Neuronal stem cell (in vitro differentiated cells): ENCODE measurements at regions not wholly inside any gene's neighbourhood (a gene's known extent, or its start where the extent isn't known, plus 50 kb on each side); places are given as distances from the start of the nearest gene placed in this dataset.

Experiments
- DNase-seq: peaks from one replicate; pipeline ENCODE4 v3.0.0-alpha.2; 2013; ENCODE audit warnings: low spot score
- H2AFZ ChIP-seq: one replicate; pipeline ENCODE4 v1.6.1; 2013; ENCODE audit warnings: mild to moderate bottlenecking, low read length, inconsistent platforms
- H2AK5ac ChIP-seq: 2 replicates; pipeline ENCODE4 v1.6.1; 2013; ENCODE audit warnings: low read depth, mild to moderate bottlenecking, inconsistent platforms, low read length, moderate library complexity, mixed read lengths
- H2BK120ac ChIP-seq: 2 replicates; pipeline ENCODE4 v1.6.1; 2013; ENCODE audit warnings: low read depth, mild to moderate bottlenecking, inconsistent platforms, low read length, moderate library complexity, mixed read lengths
- H2BK12ac ChIP-seq: one replicate; pipeline ENCODE4 v1.6.1; 2013; ENCODE audit warnings: low read length, inconsistent platforms
- H2BK15ac ChIP-seq: 2 replicates; pipeline ENCODE4 v1.6.1; 2013; ENCODE audit warnings: mild to moderate bottlenecking, low read length, inconsistent platforms, mixed read lengths
- H2BK5ac ChIP-seq: one replicate; pipeline ENCODE4 v1.6.1; 2013; ENCODE audit warnings: inconsistent platforms, mild to moderate bottlenecking, low read length, moderate library complexity
- H3K14ac ChIP-seq: one replicate; pipeline ENCODE4 v1.6.1; 2013; ENCODE audit warnings: low read length, inconsistent platforms
- H3K18ac ChIP-seq: 2 replicates; pipeline ENCODE4 v1.6.1; 2013; ENCODE audit warnings: low read length, inconsistent platforms
- H3K23ac ChIP-seq: 2 replicates; pipeline ENCODE4 v1.6.1; 2013; ENCODE audit warnings: low read depth, mild to moderate bottlenecking, mixed read lengths, low read length, inconsistent platforms; ENCODE audit not compliant: poor library complexity
- H3K27ac ChIP-seq: replicated peaks from 3 replicates; pipeline ENCODE4 v1.5.1; 2013; ENCODE audit warnings: low read length, inconsistent platforms
- H3K27me3 ChIP-seq, 3 experiments: 2 replicates each; pipeline ENCODE4 v1.6.1; 2013; ENCODE audit warnings: low read length in 3 of 3, mild to moderate bottlenecking in 2 of 3, inconsistent platforms in 1 of 3, low read depth in 1 of 3, mixed read lengths in 1 of 3, moderate library complexity in 1 of 3; ENCODE audit not compliant: control insufficient read depth in 3 of 3, insufficient read depth in 3 of 3
- H3K36me3 ChIP-seq, 2 donors: replicated peaks in 1 of 2; 2 replicates each; pipeline ENCODE4 v1.6.1; 2013; ENCODE audit warnings: low read length in 2 of 2; ENCODE audit not compliant: control insufficient read depth in 2 of 2, insufficient read depth in 2 of 2
- H3K4ac ChIP-seq: 2 replicates; pipeline ENCODE4 v1.6.1; 2013; ENCODE audit warnings: inconsistent platforms, mild to moderate bottlenecking, low read length, moderate library complexity
- H3K4me1 ChIP-seq, 2 donors: 1 replicate in 1 of 2; 2 replicates in 1 of 2; pipeline ENCODE4 v1.6.1; 2013; ENCODE audit warnings: low read length in 2 of 2, low read depth in 1 of 2; ENCODE audit not compliant: control insufficient read depth in 2 of 2, insufficient read depth in 1 of 2
- H3K4me2 ChIP-seq: one replicate; pipeline ENCODE4 v1.6.1; 2013; ENCODE audit warnings: mild to moderate bottlenecking, low read length, inconsistent platforms; ENCODE audit not compliant: insufficient read depth, poor library complexity, severe bottlenecking
- H3K4me3 ChIP-seq, 2 donors: 2 replicates each; pipeline ENCODE4 v1.5.1; 2013; ENCODE audit warnings: low read length in 2 of 2, mild to moderate bottlenecking in 2 of 2, inconsistent platforms in 1 of 2, moderate library complexity in 1 of 2
- H3K79me1 ChIP-seq: one replicate; pipeline ENCODE4 v1.6.1; 2013; ENCODE audit warnings: low read depth, mild to moderate bottlenecking, inconsistent platforms, low read length, moderate library complexity
- H3K9ac ChIP-seq: one replicate; pipeline ENCODE4 v1.6.1; 2013; ENCODE audit warnings: mild to moderate bottlenecking, low read depth, low read length, inconsistent platforms; ENCODE audit not compliant: poor library complexity
- H3K9me3 ChIP-seq, 2 donors: replicated peaks in 1 of 2; 2 replicates each; pipeline versions ENCODE3 to v1.6.1; 2013; ENCODE audit warnings: low read length in 2 of 2, mild to moderate bottlenecking in 2 of 2, inconsistent platforms in 1 of 2, low read depth in 1 of 2, mixed read lengths in 1 of 2, moderate library complexity in 1 of 2; ENCODE audit not compliant: control insufficient read depth in 2 of 2, insufficient read depth in 1 of 2
- H4K8ac ChIP-seq: one replicate; pipeline ENCODE4 v1.6.1; 2013; ENCODE audit warnings: low read depth, mild to moderate bottlenecking, inconsistent platforms, low read length, moderate library complexity
- H4K91ac ChIP-seq: one replicate; pipeline ENCODE4 v1.6.1; 2013; ENCODE audit warnings: low read length, low read depth, mild to moderate bottlenecking, inconsistent platforms; ENCODE audit not compliant: poor library complexity
- WGBS, 2 donors: extraction: QIAGEN DNeasy Blood & Tissue Kit; methylation state at CpG; one replicate each; pipeline ENCODE4 v1.1.7; 2013; ENCODE audit warnings: missing lambda C conversion rate in 2 of 2, mixed read lengths in 1 of 2; ENCODE audit not compliant: insufficient read length in 2 of 2, insufficient replicate concordance in 1 of 2; ENCODE audit errors: extremely low coverage in 2 of 2; 5-methylcytosine and 5-hydroxymethylcytosine counted together

DNA sequence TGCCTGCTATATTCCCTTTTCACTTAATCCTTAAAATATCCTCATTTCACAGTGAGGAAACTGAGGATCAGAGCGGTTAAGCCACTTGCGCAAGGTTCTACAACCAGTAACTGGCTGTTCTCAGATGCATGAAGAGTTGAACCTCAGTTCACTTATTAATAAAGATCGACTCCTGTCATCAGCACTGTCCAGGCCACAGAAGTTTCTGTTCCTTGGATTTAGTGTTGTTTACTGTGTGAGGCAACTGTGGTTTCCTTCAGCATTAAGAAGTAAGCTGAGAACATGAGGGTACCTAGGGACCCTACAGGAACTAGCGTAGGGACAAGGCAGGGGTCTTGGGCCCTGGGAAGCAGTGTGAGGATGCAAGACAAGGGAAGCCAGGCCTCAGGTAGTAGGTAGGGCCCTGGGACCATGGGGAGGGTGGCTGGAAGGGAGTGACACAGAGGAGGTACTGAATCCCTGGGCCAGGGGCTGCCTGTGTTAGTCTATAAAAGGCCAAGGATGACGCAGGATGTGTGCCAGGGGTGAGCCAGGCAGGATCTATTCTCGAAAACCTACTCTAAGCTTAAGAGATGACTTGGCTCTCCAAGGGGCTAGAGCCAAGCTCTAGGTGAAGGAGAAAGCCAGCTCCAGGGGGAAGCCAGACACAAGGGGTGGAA, 181.2 kb upstream of the CSF3R start:
- Histone ChIP-seq H2BK12ac (no peak overlapping the region), H3K27me3 (peaks cover 0 to 14% (median 0%) of the 10 kb centered on the region in 3 experiments), H2AFZ (no peak overlapping the region), H3K36me3 (no peaks in the 10 kb centered on the region), H3K14ac (no peak overlapping the region), H3K9me3 (no peaks in the 10 kb centered on the region), H3K4me2 (no peak overlapping the region), H3K9ac (no peak overlapping the region), H2BK15ac (peak overlapping the region; percentile 22), H3K4ac (no peak overlapping the region), H3K27ac (no peak overlapping the region), H3K4me1 (peaks cover 0 to 9% of the 10 kb centered on the region in 2 donors), H2BK120ac (no peak overlapping the region), H4K91ac (no peak overlapping the region), H2BK5ac (no peak overlapping the region), H3K4me3 (no peak overlapping the region), H2AK5ac (no peak overlapping the region), H4K8ac (no peak overlapping the region), H3K18ac (peak overlapping the region; percentile 15), H3K23ac (no peak overlapping the region), H3K79me1 (no peaks in the 10 kb centered on the region)
- DNase-seq, result no peak
- no CpG with 5 or more reads among the region's 6 CpGs for WGBS, 2 donors

DNA sequence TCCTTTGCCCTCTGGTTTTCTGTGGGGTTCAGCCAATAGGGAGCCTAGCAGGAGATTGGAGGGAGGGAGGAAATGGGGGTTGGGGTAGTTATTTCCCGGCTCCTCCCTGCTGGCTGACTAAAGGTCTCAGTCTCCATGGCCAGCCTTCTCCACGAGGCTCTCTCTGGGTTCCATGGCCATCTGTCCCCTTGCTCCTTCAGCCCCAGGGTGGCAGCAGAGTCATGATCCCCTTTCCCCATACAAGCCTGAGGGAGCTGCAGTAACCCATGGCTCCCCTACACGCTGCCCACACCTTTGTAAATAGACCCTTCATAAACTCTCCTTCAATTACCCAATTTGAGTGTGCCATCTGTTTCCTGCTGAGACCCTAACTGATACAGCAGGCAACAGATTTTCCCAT, 176.1 kb upstream of the CSF3R start:
- no peak for DNase-seq
- Histone ChIP-seq H3K27ac (no peak overlapping the region), H3K18ac (peak overlapping the region; percentile 29), H3K4me3 (no peak overlapping the region), H2BK5ac (peak overlapping the region; percentile 55), H3K4me1 (peaks cover 0 to 2% of the 10 kb centered on the region in 2 donors), H4K91ac (no peak overlapping the region), H3K9me3 (no peaks in the 10 kb centered on the region), H2BK12ac (peak overlapping the region; percentile 65), H2BK120ac (no peak overlapping the region), H4K8ac (no peak overlapping the region), H3K27me3 (peaks cover 0 to 6% (median 0%) of the 10 kb centered on the region in 3 experiments), H3K14ac (no peak overlapping the region), H3K36me3 (no peaks in the 10 kb centered on the region), H3K23ac (no peak overlapping the region), H3K79me1 (no peaks in the 10 kb centered on the region), H2BK15ac (peak overlapping the region; percentile 68), H2AFZ (no peak overlapping the region), H3K4ac (no peak overlapping the region), H3K9ac (no peak overlapping the region), H2AK5ac (peak overlapping the region; percentile 5), H3K4me2 (no peak overlapping the region)
- no CpG with 5 or more reads among the region's 3 CpGs for WGBS, 2 donors

DNA sequence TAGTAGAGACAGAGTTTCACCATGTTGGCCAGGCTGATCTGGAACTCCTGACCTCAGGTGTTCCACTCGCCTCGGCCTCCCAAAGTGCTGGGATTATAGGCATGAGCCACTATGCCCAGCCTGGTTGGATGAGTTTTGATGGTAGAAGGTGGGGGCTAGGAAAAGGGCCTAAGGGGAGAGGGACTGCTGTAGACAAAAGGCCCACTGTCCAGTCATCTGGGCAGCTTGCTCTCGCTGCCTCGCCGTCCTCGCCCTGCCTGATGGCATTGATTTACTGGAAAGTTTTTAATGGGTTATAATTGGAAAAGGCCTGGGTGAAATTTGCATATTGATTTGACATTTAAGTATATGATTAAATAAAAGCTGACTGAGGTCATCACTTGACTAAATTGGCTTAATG, 175.1 kb upstream of the CSF3R start:
- H3K9ac ChIP-seq, result no peak overlapping the region
- H3K79me1 ChIP-seq, result no peaks in the 10 kb centered on the region
- no peaks in the 10 kb centered on the region for H3K9me3 ChIP-seq
- no peak overlapping the region for H3K4ac ChIP-seq
- no peak overlapping the region for H2BK12ac ChIP-seq
- no peak overlapping the region for H3K23ac ChIP-seq
- no peak for DNase-seq
- H2AK5ac ChIP-seq, result no peak overlapping the region
- H3K27ac ChIP-seq, result no peak overlapping the region
- peaks cover 0 to 2% of the 10 kb centered on the region in 2 donors for H3K4me1 ChIP-seq
- no peak overlapping the region for H2BK5ac ChIP-seq
- no peak overlapping the region for H3K4me3 ChIP-seq
- WGBS, 2 donors, result no CpG with 5 or more reads among the region's 6 CpGs
- peaks cover 0 to 6% (median 0%) of the 10 kb centered on the region in 3 experiments for H3K27me3 ChIP-seq
- no peak overlapping the region for H3K4me2 ChIP-seq
- no peak overlapping the region for H3K14ac ChIP-seq
- no peak overlapping the region for H2BK15ac ChIP-seq
- no peak overlapping the region for H2AFZ ChIP-seq
- H3K18ac ChIP-seq, result no peak overlapping the region
- no peak overlapping the region for H4K8ac ChIP-seq
- no peaks in the 10 kb centered on the region for H3K36me3 ChIP-seq
- H4K91ac ChIP-seq, result no peak overlapping the region
- H2BK120ac ChIP-seq, result no peak overlapping the region

GRCh38 chr1:36656838-36657237, 174.1 kb upstream of the CSF3R start:
- Histone ChIP-seq H3K23ac (no peak overlapping the region), H3K9ac (no peak overlapping the region), H3K18ac (no peak overlapping the region), H2AK5ac (no peak overlapping the region), H3K9me3 (no peaks in the 10 kb centered on the region), H3K14ac (no peak overlapping the region), H3K79me1 (no peaks in the 10 kb centered on the region), H3K4me1 (peaks cover 0 to 2% of the 10 kb centered on the region in 2 donors), H4K91ac (no peak overlapping the region), H2AFZ (no peak overlapping the region), H3K36me3 (no peaks in the 10 kb centered on the region), H3K27me3 (peaks cover 0 to 3% (median 0%) of the 10 kb centered on the region in 3 experiments), H2BK120ac (no peak overlapping the region), H3K4me2 (no peak overlapping the region), H3K4ac (no peak overlapping the region), H2BK15ac (no peak overlapping the region), H3K27ac (no peak overlapping the region), H2BK5ac (no peak overlapping the region), H3K4me3 (no peak overlapping the region), H2BK12ac (no peak overlapping the region), H4K8ac (no peak overlapping the region)
- no peak for DNase-seq
